Esophagus mucosa (tissue), 1 donor: ENCODE measurements at regions not wholly inside any gene's neighbourhood (a gene's known extent, or its start where the extent isn't known, plus 50 kb on each side); places are given as distances from the start of the nearest gene placed in this dataset.
"Not testable (repeated sequence)": the region's sequence is repeated elsewhere in the genome, so short reads cannot be mapped to it uniquely, and the experiment has no call there.

Experiments
- ATAC-seq: fragments of 200-7000 bp; cut with Tn5 transposase; one replicate; pipeline ENCODE4 v1.9.1; 2020
- donor health status: DM: yes; HTN: yes; CAD: no.

GRCh38 chr13:23947893-23948292, 50.6 kb upstream of the C1QTNF9B start:
- no peak for ATAC-seq

- ATAC-seq: no peak
Measured at GRCh38 chr13:23949200-23949599, 51.9 kb upstream of the C1QTNF9B start.

- no peak for ATAC-seq
Measured at GRCh38 chr13:23949736-23950135, 52.4 kb upstream of the C1QTNF9B start.

- ATAC-seq: no peak
Measured at GRCh38 chr13:23950736-23951510, 53.6 kb upstream of the C1QTNF9B start.

GRCh38 chr13:23952796-23953195, 55.5 kb upstream of the C1QTNF9B start:
- no peak for ATAC-seq

- ATAC-seq: no peak
Measured at GRCh38 chr13:23953860-23954512, 56.7 kb upstream of the C1QTNF9B start.

GRCh38 chr13:23955064-23955463, 57.8 kb upstream of the C1QTNF9B start:
- no peak for ATAC-seq

GRCh38 chr13:23956106-23956505, 58.8 kb upstream of the C1QTNF9B start:
- peak; percentile 98 for ATAC-seq

- ATAC-seq: no peak
Measured at GRCh38 chr13:23957981-23958380, 60.7 kb upstream of the C1QTNF9B start.

- no peak for ATAC-seq
Measured at GRCh38 chr13:23959231-23959862, 62.0 kb upstream of the C1QTNF9B start.

- peak; percentile 25 for ATAC-seq
Measured at GRCh38 chr13:23960566-23961156, 63.4 kb upstream of the C1QTNF9B start.

- ATAC-seq: no peak
Measured at GRCh38 chr13:23963184-23963931, 66.1 kb upstream of the C1QTNF9B start.

GRCh38 chr13:23963947-23964346, 66.6 kb upstream of the C1QTNF9B start:
- ATAC-seq: no peak

GRCh38 chr13:23965346-23965745, 68.0 kb upstream of the C1QTNF9B start:
- ATAC-seq: no peak

GRCh38 chr13:23966221-23966690, 69.0 kb upstream of the C1QTNF9B start:
- no peak for ATAC-seq

GRCh38 chr13:23966691-23967615, 69.7 kb upstream of the C1QTNF9B start:
- no peak for ATAC-seq

GRCh38 chr13:23967792-23968191, 70.5 kb upstream of the C1QTNF9B start:
- not testable (repeated sequence) for ATAC-seq

- ATAC-seq: no peak
Measured at GRCh38 chr13:23969647-23970046, 72.3 kb upstream of the C1QTNF9B start.

GRCh38 chr13:23979361-23980159, 82.3 kb upstream of the C1QTNF9B start:
- ATAC-seq: peak; percentile 75

GRCh38 chr13:23980160-23980551, 82.9 kb upstream of the C1QTNF9B start:
- peak; percentile 59 for ATAC-seq
